ENCODE measurements at regions not wholly inside any gene's neighbourhood (a gene's known extent, or its start where the extent isn't known, plus 50 kb on each side); places are given as distances from the start of the nearest gene placed in this dataset.

DNA sequence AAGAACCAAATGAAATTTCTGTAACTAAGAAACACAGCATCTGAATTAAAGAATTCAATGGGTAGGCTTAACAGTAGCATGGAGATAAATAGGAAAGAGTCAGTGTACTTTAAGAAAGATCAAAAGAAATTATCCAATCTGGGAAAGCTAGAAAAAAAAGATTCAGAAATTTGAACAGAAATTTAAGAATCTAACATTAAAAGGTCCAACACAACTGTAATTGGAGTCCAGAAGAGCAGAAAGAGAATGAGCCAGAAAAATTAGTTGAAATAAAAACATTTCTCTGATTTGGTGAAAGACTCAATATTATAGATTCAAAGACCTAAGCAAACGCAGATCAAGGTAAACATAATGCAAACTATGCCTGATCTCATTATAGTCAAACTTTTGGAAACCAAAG, 187.1 kb downstream of the C3orf38 start:
- no peak overlapping the region for H3K27ac ChIP-seq
- H3K27me3 ChIP-seq (replicated peaks): no peaks in the 10 kb centered on the region
- no peak for DNase-seq
- TF ChIP-seq, protein P1, sequence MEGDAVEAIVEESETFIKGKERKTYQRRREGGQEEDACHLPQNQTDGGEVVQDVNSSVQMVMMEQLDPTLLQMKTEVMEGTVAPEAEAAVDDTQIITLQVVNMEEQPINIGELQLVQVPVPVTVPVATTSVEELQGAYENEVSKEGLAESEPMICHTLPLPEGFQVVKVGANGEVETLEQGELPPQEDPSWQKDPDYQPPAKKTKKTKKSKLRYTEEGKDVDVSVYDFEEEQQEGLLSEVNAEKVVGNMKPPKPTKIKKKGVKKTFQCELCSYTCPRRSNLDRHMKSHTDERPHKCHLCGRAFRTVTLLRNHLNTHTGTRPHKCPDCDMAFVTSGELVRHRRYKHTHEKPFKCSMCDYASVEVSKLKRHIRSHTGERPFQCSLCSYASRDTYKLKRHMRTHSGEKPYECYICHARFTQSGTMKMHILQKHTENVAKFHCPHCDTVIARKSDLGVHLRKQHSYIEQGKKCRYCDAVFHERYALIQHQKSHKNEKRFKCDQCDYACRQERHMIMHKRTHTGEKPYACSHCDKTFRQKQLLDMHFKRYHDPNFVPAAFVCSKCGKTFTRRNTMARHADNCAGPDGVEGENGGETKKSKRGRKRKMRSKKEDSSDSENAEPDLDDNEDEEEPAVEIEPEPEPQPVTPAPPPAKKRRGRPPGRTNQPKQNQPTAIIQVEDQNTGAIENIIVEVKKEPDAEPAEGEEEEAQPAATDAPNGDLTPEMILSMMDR (IDR thresholded peaks at IDR 0.05; ENCODE audit: low read depth, low read length, missing control alignments): no peak
- H3K4me3 ChIP-seq (ENCODE audit: low read depth, low read length): no peak overlapping the region
- in situ Hi-C loops (cut with HindIII; ENCODE audit: low pct_ligation_motif_present, low sequenced_read_pairs): no loop called here
- no peaks in the 10 kb centered on the region for H3K36me3 ChIP-seq (replicated peaks)

DNA sequence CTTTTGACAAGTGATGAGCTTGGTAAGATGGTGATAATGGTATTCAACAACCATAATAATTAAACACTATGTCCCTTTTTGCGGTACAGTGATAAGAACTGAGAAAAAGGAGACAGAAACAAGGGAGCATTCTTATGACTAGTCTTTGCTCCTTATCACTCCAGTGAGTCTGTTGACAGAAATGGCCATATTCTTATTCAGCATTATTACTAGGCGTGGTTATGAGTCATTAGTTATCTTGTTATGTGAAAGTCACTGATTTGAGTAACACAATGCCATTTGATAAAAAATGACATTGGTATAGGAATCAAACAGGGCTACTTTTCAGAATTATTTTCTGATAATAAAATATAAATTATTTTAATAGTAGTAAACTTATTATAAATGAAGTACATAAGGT, 193.5 kb downstream of the C3orf38 start:
- H3K27me3 ChIP-seq (replicated peaks): no peaks in the 10 kb centered on the region
- no peak for DNase-seq
- in situ Hi-C loops (cut with HindIII; ENCODE audit: low pct_ligation_motif_present, low sequenced_read_pairs): no loop called here

DNA sequence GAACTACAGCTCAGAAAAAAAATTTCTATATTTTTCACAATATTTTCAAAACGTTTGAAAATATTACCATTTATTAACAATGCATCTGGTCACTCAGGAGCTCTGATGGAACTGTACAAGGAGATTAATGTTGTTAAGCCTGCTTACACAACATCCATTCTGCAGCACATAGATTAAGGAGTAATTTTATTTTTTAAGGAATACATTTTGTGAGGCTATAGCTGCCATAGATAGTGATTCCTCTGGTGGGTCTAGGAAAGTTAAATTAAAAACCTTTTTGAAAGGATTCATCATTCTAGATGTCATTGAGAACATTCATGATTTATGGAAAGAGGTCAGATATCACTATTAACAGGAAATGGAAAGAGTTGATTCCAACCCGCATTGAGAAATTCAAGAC, 196.9 kb downstream of the C3orf38 start:
- Histone ChIP-seq H3K27ac (no peak overlapping the region), H3K27me3 (replicated peaks) (no peaks in the 10 kb centered on the region), H3K4me3 (ENCODE audit: low read depth, low read length) (no peak overlapping the region), H3K36me3 (replicated peaks) (no peaks in the 10 kb centered on the region)
- TF ChIP-seq, protein P1 (IDR thresholded peaks at IDR 0.05; ENCODE audit: low read depth, low read length, missing control alignments): no peak
- in situ Hi-C loops (cut with HindIII; ENCODE audit: low pct_ligation_motif_present, low sequenced_read_pairs): no loop called here
- DNase-seq: no peak

More for the DNA sequence above, 193.5 kb downstream of the C3orf38 start:
- Histone ChIP-seq H3K36me3 (replicated peaks) (no peaks in the 10 kb centered on the region), H3K27ac (no peak overlapping the region), H3K4me3 (ENCODE audit: low read depth, low read length) (no peak overlapping the region)
- TF ChIP-seq, protein P1 (IDR thresholded peaks at IDR 0.05; ENCODE audit: low read depth, low read length, missing control alignments): no peak

DNA sequence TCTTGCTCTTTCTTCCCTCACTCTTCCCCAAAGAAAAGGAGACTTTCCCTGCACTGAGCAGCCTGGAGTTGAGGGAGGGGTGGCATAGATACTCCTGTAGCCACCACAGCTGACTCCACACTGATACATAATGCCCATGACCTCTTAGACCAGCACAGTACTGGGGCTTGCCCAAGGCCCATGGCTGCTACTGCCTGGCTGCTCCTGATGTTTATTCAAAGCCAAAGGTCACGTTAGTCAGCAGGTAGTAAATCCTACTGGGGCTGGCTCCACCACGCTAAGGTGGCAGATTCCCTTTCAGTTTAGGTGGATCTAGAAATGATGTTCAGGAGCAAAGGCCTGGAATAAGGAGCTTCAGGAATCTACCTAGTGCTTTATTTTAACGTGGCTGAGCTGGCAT, 212.7 kb downstream of the C3orf38 start:
- TF ChIP-seq, protein P1 (IDR thresholded peaks at IDR 0.05; ENCODE audit: low read depth, low read length, missing control alignments): no peak
- no peaks in the 10 kb centered on the region for H3K27me3 ChIP-seq (replicated peaks)
- H3K27ac ChIP-seq: no peak overlapping the region
- no peak overlapping the region for H3K4me3 ChIP-seq (ENCODE audit: low read depth, low read length)
- H3K36me3 ChIP-seq (replicated peaks): no peaks in the 10 kb centered on the region
- no peak for DNase-seq
- in situ Hi-C loops (cut with HindIII; ENCODE audit: low pct_ligation_motif_present, low sequenced_read_pairs): no loop called here

DNA sequence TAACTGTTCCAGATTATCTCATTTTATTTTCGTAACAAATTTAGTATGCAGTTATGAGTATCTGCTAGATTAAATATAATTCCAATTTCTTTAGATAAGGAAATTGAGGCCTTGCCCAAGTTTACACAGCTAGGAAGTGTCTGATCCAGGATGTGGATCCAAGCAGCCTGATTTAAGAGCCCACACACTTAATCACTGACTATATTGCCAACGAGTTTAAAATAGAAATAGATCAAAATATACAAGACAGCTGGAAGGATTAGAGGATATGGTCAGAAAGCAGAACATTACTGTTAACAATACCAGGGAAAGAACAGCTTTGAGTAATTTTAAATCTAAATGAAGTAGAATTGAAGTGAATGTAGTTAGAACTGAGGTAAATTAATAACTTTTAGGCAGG, 215.2 kb downstream of the C3orf38 start:
- DNase-seq: no peak
- in situ Hi-C loops (cut with HindIII; ENCODE audit: low pct_ligation_motif_present, low sequenced_read_pairs): no loop called here
- H3K27ac ChIP-seq: no peak overlapping the region
- no peak overlapping the region for H3K4me3 ChIP-seq (ENCODE audit: low read depth, low read length)
- H3K27me3 ChIP-seq (replicated peaks): no peaks in the 10 kb centered on the region
- TF ChIP-seq, protein P1 (IDR thresholded peaks at IDR 0.05; ENCODE audit: low read depth, low read length, missing control alignments): no peak
- no peaks in the 10 kb centered on the region for H3K36me3 ChIP-seq (replicated peaks)

DNA sequence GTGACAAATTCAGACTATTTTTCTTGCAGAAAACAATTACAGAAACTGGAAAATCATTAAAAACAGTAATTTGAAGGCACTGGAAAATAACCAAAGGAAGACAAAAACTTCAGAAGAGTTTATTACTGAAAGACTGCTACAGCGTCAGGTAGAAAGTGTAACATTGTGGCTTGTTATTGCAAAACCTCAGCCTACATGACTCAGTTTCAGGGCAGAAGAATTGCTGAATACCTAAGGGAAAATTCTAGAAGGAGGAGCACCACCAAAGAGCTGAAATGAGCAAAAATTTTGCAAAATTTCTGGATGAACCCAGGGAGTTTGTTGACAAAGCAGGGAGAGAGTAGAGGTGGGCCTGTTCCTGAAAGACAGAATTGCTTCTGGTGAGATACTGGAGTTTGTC, 219.6 kb downstream of the C3orf38 start:
- H3K27me3 ChIP-seq (replicated peaks): no peaks in the 10 kb centered on the region
- no peak overlapping the region for H3K27ac ChIP-seq
- in situ Hi-C loops (cut with HindIII; ENCODE audit: low pct_ligation_motif_present, low sequenced_read_pairs): no loop called here
- DNase-seq: no peak
- no peaks in the 10 kb centered on the region for H3K36me3 ChIP-seq (replicated peaks)
- TF ChIP-seq, protein P1 (IDR thresholded peaks at IDR 0.05; ENCODE audit: low read depth, low read length, missing control alignments): no peak
- H3K4me3 ChIP-seq (ENCODE audit: low read depth, low read length): no peak overlapping the region

All from brain microvascular endothelial cell (primary cell).